Heart left ventricle (tissue), 16 donors: ENCODE measurements at regions not wholly inside any gene's neighbourhood (a gene's known extent, or its start where the extent isn't known, plus 50 kb on each side); places are given as distances from the start of the nearest gene placed in this dataset.

Experiments used
- ATAC-seq, 4 donors: fragments of 200-7000 bp; cut with Tn5 transposase; one replicate each; pipeline ENCODE4 v1.9.1; 2020 to 2022; ENCODE audit warnings: moderate library complexity in 4 of 4, mild to moderate bottlenecking in 3 of 4, moderate number of reproducible peaks in 1 of 4
- DNase-seq, 5 donors: peaks; one replicate each; pipeline ENCODE4 v3.0.0-alpha.2; 2020
- H3K27ac ChIP-seq, 12 donors: fragments of 200-600 bp; sonication (generic) in 4 of 12; one replicate each; pipeline versions ENCODE4 v1.5.0 to v1.8.0; 2016 to 2022; ENCODE audit warnings: mild to moderate bottlenecking in 2 of 12
- H3K27me3 ChIP-seq, 9 donors: fragments of 200-600 bp; sonication (generic) in 2 of 9; one replicate each; pipeline versions ENCODE4 v1.5.1 to v1.8.0; 2016 to 2022; ENCODE audit warnings: mild to moderate bottlenecking in 3 of 9
- H3K36me3 ChIP-seq, 9 donors: fragments of 200-600 bp; sonication (generic) in 2 of 9; one replicate each; pipeline versions ENCODE4 v1.5.0 to v1.8.0; 2018 to 2022; ENCODE audit warnings: mild to moderate bottlenecking in 2 of 9
- H3K4me1 ChIP-seq, 12 donors: fragments of 200-600 bp; sonication (generic) in 4 of 12; one replicate each; pipeline versions ENCODE4 v1.5.0 to v1.8.0; 2016 to 2022; ENCODE audit warnings: mild to moderate bottlenecking in 3 of 12
- H3K4me3 ChIP-seq, 12 donors: fragments of 200-600 bp; sonication (generic) in 4 of 12; one replicate each; pipeline versions ENCODE4 v1.5.0 to v1.8.0; 2017 to 2022; ENCODE audit warnings: mild to moderate bottlenecking in 9 of 12, moderate library complexity in 4 of 12
- H3K9me3 ChIP-seq, 12 donors: fragments of 200-600 bp; sonication (generic) in 4 of 12; one replicate each; pipeline versions ENCODE4 v1.5.0 to v1.8.0; 2016 to 2022; ENCODE audit warnings: mild to moderate bottlenecking in 1 of 12
- POLR2A ChIP-seq, 2 donors: fragments of 450-650 bp; IDR thresholded peaks; one replicate each; pipeline ENCODE4 v1.6.1; 2017; ENCODE audit warnings: antibody characterized with exemption in 2 of 2, mild to moderate bottlenecking in 2 of 2, moderate library complexity in 2 of 2
- WGBS, 4 donors: extraction: QIAGEN DNeasy Blood & Tissue Kit in 2 of 4; methylation state at CpG; one replicate each; pipeline versions ENCODE4 v1.1.5 to v1.1.7; 2013 to 2018; 5-methylcytosine and 5-hydroxymethylcytosine counted together
- intact Hi-C, 10 donors: fragments of 100-400 bp; cut with DNase I; formaldehyde crosslinking; loops; one replicate each; pipeline versions ENCODE4 v1.11.1 to v1.14.2; 2022
- TF ChIP-seq, protein P1 (sequence below), 12 donors: fragments of 200-600 bp; sonication (generic) in 4 of 12; IDR thresholded peaks; one replicate each; pipeline versions ENCODE4 v1.5.0 to v1.8.0; 2018 to 2022; ENCODE audit warnings: antibody characterized with exemption in 12 of 12, mild to moderate bottlenecking in 5 of 12
- donor health status: ischemic (EF 13 %, LVEDD 7.1; RV severe dilation, severe dysfunction).
- donor health status: healthy with polysubstance abuse.
- donor health status: DM: no; HTN: yes; CAD: no.
- donor health status: DM: no; HTN: no; CAD: no.
- donor health status: ischemic (EF 25% LVEDD 6.9; RV normal size, moderate dysfunction).
- donor health status: ischemic (EF 25% LVEDD 5.7; RV mildly dilated, moderate dysfunction).
- donor health status: healthy.
- donor health status: DM: yes; HTN: yes; CAD: no.
- donor health status: ischemic (EF 35%, LVEDD 5.7; RV mildly dilated, moderate dysfunction).
- donor health status: nonischemic (EF 11% LVEDD 7.7; RV severe dilation, severe dysfunction).
- donor health status: DM: yes; HTN: yes; CAD: no.
- donor health status: PGD.
- donor health status: ischemic (EF 29% LVEDD 5.4; RV normal size, mild dysfunction).
- donor health status: nonischemic (EF 23%, LVEDD 6.1; RV moderate dilation, normal function).

GRCh38 chr3:1843111-1843510 is 255.6 kb upstream of the CNTN4 start:
- TF ChIP-seq POLR2A (IDR thresholded peaks at IDR 0.05), result no peak
- TF ChIP-seq, protein P1, sequence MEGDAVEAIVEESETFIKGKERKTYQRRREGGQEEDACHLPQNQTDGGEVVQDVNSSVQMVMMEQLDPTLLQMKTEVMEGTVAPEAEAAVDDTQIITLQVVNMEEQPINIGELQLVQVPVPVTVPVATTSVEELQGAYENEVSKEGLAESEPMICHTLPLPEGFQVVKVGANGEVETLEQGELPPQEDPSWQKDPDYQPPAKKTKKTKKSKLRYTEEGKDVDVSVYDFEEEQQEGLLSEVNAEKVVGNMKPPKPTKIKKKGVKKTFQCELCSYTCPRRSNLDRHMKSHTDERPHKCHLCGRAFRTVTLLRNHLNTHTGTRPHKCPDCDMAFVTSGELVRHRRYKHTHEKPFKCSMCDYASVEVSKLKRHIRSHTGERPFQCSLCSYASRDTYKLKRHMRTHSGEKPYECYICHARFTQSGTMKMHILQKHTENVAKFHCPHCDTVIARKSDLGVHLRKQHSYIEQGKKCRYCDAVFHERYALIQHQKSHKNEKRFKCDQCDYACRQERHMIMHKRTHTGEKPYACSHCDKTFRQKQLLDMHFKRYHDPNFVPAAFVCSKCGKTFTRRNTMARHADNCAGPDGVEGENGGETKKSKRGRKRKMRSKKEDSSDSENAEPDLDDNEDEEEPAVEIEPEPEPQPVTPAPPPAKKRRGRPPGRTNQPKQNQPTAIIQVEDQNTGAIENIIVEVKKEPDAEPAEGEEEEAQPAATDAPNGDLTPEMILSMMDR (IDR thresholded peaks at IDR 0.05), result no peak
- 67 to 84% (median 76%) methylated on average over 6 of the region's 6 CpGs for WGBS, 4 donors

GRCh38 chr3:1847571-1847970 is 251.1 kb upstream of the CNTN4 start:
- TF ChIP-seq, protein P1 (IDR thresholded peaks at IDR 0.05), result no peak
- TF ChIP-seq POLR2A (IDR thresholded peaks at IDR 0.05), result no peak
- 71 to 80% (median 74%) methylated on average over 3 of the region's 3 CpGs for WGBS, 4 donors
- Histone ChIP-seq H3K27me3 (no peaks in the 10 kb centered on the region), H3K9me3 (no peaks in the 10 kb centered on the region), H3K27ac (no peak overlapping the region), H3K36me3 (no peaks in the 10 kb centered on the region), H3K4me3 (no peak overlapping the region), H3K4me1 (no peaks in the 10 kb centered on the region)
- intact Hi-C loops, result no loop called here
- DNase-seq, result no peak
- ATAC-seq, result no peak

More at GRCh38 chr3:1843111-1843510, 255.6 kb upstream of the CNTN4 start:
- no peaks in the 10 kb centered on the region for H3K36me3 ChIP-seq
- intact Hi-C loops, result no loop called here
- H3K27ac ChIP-seq, result no peak overlapping the region
- H3K4me1 ChIP-seq, result no peaks in the 10 kb centered on the region
- DNase-seq, result no peak
- ATAC-seq, result no peak
- no peaks in the 10 kb centered on the region for H3K9me3 ChIP-seq
- H3K4me3 ChIP-seq, result no peak overlapping the region
- H3K27me3 ChIP-seq, result no peaks in the 10 kb centered on the region

- Histone ChIP-seq H3K4me1 (no peaks in the 10 kb centered on the region), H3K36me3 (no peaks in the 10 kb centered on the region), H3K9me3 (peaks cover 0 to 5% (median 0%) of the 10 kb centered on the region in 12 donors), H3K27ac (no peak overlapping the region), H3K27me3 (no peaks in the 10 kb centered on the region), H3K4me3 (no peak overlapping the region)
- no peak for TF ChIP-seq POLR2A (IDR thresholded peaks at IDR 0.05)
- ATAC-seq (no peak), DNase-seq (no peak)
- WGBS, 4 donors, result 38 to 57% (median 42%) methylated on average over 2 of the region's 2 CpGs
- intact Hi-C loops, result no loop called here
Observed at GRCh38 chr3:1848935-1849334, 249.7 kb upstream of the CNTN4 start.

- Histone ChIP-seq H3K4me3 (no peak overlapping the region), H3K4me1 (no peaks in the 10 kb centered on the region), H3K27ac (no peak overlapping the region), H3K9me3 (peaks cover 0 to 5% (median 0%) of the 10 kb centered on the region in 12 donors), H3K36me3 (no peaks in the 10 kb centered on the region), H3K27me3 (no peaks in the 10 kb centered on the region)
- ATAC-seq (no peak), DNase-seq (no peak)
- TF ChIP-seq POLR2A (IDR thresholded peaks at IDR 0.05), result no peak
- intact Hi-C loops, result no loop called here
- 45 to 57% (median 54%) methylated on average over 2 of the region's 2 CpGs for WGBS, 4 donors
Observed at GRCh38 chr3:1852950-1853349, 245.7 kb upstream of the CNTN4 start.

- no peak overlapping the region for H3K4me3 ChIP-seq
- WGBS, 4 donors, result 53 to 62% (median 58%) methylated on average over 3 of the region's 3 CpGs
- no peak for TF ChIP-seq POLR2A (IDR thresholded peaks at IDR 0.05)
- TF ChIP-seq, protein P1 (IDR thresholded peaks at IDR 0.05), result no peak
- no peak for DNase-seq
- H3K4me1 ChIP-seq, result no peaks in the 10 kb centered on the region
- H3K36me3 ChIP-seq, result no peaks in the 10 kb centered on the region
- ATAC-seq, result no peak
- peaks cover 0 to 5% (median 0%) of the 10 kb centered on the region in 12 donors for H3K9me3 ChIP-seq
- intact Hi-C loops, result no loop called here
- no peak overlapping the region for H3K27ac ChIP-seq
- no peaks in the 10 kb centered on the region for H3K27me3 ChIP-seq
Observed at GRCh38 chr3:1855841-1856240, 242.8 kb upstream of the CNTN4 start.
